ENCODE measurements at regions not wholly inside any gene's neighbourhood (a gene's known extent, or its start where the extent isn't known, plus 50 kb on each side); places are given as distances from the start of the nearest gene placed in this dataset.

DNA sequence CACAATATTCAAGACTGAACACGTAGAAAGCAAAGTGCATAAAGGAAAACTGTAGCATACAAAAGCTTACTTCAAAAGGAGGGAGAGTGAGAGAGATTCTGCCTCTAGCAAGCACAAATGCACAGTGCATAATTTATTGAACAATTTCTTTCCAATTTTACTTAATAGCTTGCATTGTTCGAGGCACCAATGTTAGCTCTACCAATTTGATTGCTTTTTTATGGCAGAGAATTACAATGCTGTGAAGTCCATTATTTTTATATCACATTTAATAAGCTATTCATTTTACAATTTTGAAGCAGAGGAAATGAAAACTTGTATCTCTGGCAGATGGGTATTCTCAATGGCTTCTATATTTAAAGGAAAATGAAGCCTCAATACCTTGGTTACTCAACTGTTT lies 331.7 kb downstream of the GPM6A start:
- Histone ChIP-seq H3K79me2 (ENCODE audit: control insufficient read depth in 1 of 2, insufficient read depth in 2 of 2, low read length in 2 of 2) (no peaks in the 10 kb centered on the region), H3K4me2 (ENCODE audit: insufficient read depth in 1 of 2, low read depth in 2 of 2, low read length in 2 of 2) (no peak overlapping the region), H3K9me3 (ENCODE audit: insufficient read depth in 2 of 2, low read depth in 1 of 2, low read length in 1 of 2) (no peaks in the 10 kb centered on the region; a peak in 1 of 4 replicates), H4K5ac (ENCODE audit: insufficient read length, low read depth, low read length) (no peak overlapping the region), H2BK5ac (ENCODE audit: low read depth, low read length) (no peak overlapping the region), H3K27me3 (replicated peaks in 1 of 4; ENCODE audit: control insufficient read depth in 3 of 4, extremely low read depth in 1 of 4, insufficient read depth in 3 of 4, low read length in 3 of 4) (peaks cover 0 to 1% (median 0%) of the 10 kb centered on the region in 4 experiments; a peak in 1 of 7 replicates), H3K18ac (ENCODE audit: extremely low read depth, low read length) (no peak overlapping the region), H2AFZ (ENCODE audit: low read length) (no peak overlapping the region), H2BK120ac (replicated peaks; ENCODE audit: low read depth, low read length) (no peak overlapping the region), H3K4ac (replicated peaks; ENCODE audit: insufficient read length, low read depth, low read length) (no peak overlapping the region), H2BK20ac (ENCODE audit: low read length) (no peak overlapping the region), H4K8ac (ENCODE audit: extremely low read depth, insufficient read depth, low read length) (no peak overlapping the region), H3K23ac (ENCODE audit: insufficient read length) (no peak overlapping the region), H2AK5ac (ENCODE audit: low read depth, low read length) (no peak overlapping the region), H2BK12ac (ENCODE audit: low read depth, low read length) (no peak overlapping the region), H3K56ac (replicated peaks; ENCODE audit: insufficient read length, low read depth, low read length) (no peak overlapping the region), H3K4me3 (ENCODE audit: extremely low read depth in 1 of 4, insufficient read depth in 2 of 4, low read depth in 3 of 4, low read length in 4 of 4) (no peak overlapping the region), H3K14ac (ENCODE audit: insufficient read length) (no peak overlapping the region), H4K20me1 (replicated peaks in 1 of 2; ENCODE audit: control insufficient read depth in 1 of 2, insufficient read depth in 2 of 2, low read length in 2 of 2) (no peaks in the 10 kb centered on the region), H3K36me3 (ENCODE audit: control insufficient read depth in 2 of 4, insufficient read depth in 4 of 4, low read length in 3 of 4) (no peaks in the 10 kb centered on the region), H3K23me2 (ENCODE audit: low read depth, low read length) (no peaks in the 10 kb centered on the region), H3K27ac (ENCODE audit: low read depth, low read length) (no peak overlapping the region), H3K79me1 (ENCODE audit: low read depth, low read length) (no peaks in the 10 kb centered on the region), H2BK15ac (ENCODE audit: low read length) (no peak overlapping the region), H3K9ac (replicated peaks in 1 of 4; ENCODE audit: extremely low read depth in 1 of 4, low read depth in 3 of 4, low read length in 3 of 4) (no peak overlapping the region), H3K4me1 (replicated peaks in 1 of 4; ENCODE audit: control insufficient read depth in 3 of 4, insufficient read depth in 4 of 4, low read length in 3 of 4) (no peaks in the 10 kb centered on the region), H4K91ac (replicated peaks; ENCODE audit: insufficient read length, low read length) (no peak overlapping the region)
- FAIRE-seq (no peak), DNase-seq (ENCODE audit: low read depth in 1 of 2, low spot score in 2 of 2) (no peak)
- POLR2A ChIA-PET (ENCODE audit: partially characterized antibody) = no interaction called here
- 43% methylated on average over 2 of the region's 2 CpGs; no CpG with 5 or more reads in 1 of the 2 experiments for WGBS, 2 experiments (ENCODE audit: extremely low coverage in 1 of 2, insufficient coverage in 1 of 2, insufficient read length in 1 of 2, insufficient replicate concordance in 2 of 2, low coverage in 1 of 2, low lambda C conversion rate in 2 of 2, missing lambda C conversion rate in 1 of 2)
- CTCF ChIA-PET (ENCODE audit: partially characterized antibody) = interaction anchor here (0.6 kb wide), 1 partner anchor 1177 kb away, joined by 3 read pairs; no protein-coding TSS in a partner anchor
- TF ChIP-seq, protein P1, sequence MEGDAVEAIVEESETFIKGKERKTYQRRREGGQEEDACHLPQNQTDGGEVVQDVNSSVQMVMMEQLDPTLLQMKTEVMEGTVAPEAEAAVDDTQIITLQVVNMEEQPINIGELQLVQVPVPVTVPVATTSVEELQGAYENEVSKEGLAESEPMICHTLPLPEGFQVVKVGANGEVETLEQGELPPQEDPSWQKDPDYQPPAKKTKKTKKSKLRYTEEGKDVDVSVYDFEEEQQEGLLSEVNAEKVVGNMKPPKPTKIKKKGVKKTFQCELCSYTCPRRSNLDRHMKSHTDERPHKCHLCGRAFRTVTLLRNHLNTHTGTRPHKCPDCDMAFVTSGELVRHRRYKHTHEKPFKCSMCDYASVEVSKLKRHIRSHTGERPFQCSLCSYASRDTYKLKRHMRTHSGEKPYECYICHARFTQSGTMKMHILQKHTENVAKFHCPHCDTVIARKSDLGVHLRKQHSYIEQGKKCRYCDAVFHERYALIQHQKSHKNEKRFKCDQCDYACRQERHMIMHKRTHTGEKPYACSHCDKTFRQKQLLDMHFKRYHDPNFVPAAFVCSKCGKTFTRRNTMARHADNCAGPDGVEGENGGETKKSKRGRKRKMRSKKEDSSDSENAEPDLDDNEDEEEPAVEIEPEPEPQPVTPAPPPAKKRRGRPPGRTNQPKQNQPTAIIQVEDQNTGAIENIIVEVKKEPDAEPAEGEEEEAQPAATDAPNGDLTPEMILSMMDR (IDR thresholded peaks at IDR 0.05; ENCODE audit: control extremely low read depth in 1 of 3, insufficient read depth in 1 of 3, low read depth in 1 of 3, low read length in 3 of 3) = no peak
- no peak for TF ChIP-seq EGR1 (IDR thresholded peaks at IDR 0.05; ENCODE audit: borderline replicate concordance, low read depth, low read length)
- TF ChIP-seq JUND (IDR thresholded peaks at IDR 0.05; ENCODE audit: low read length) = no peak
- TF ChIP-seq SAP30 (IDR thresholded peaks at IDR 0.05; ENCODE audit: insufficient read depth, insufficient replicate concordance, low read length) = no peak
- TF ChIP-seq TCF12 (IDR thresholded peaks at IDR 0.05; ENCODE audit: low read depth, low read length) = no peak
- TF ChIP-seq, protein P2, sequence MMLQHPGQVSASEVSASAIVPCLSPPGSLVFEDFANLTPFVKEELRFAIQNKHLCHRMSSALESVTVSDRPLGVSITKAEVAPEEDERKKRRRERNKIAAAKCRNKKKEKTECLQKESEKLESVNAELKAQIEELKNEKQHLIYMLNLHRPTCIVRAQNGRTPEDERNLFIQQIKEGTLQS (IDR thresholded peaks at IDR 0.05; ENCODE audit: insufficient read depth, low read depth, low read length) = no peak
- TF ChIP-seq NRF1 (IDR thresholded peaks at IDR 0.05; ENCODE audit: low read depth, low read length) = no peak
- no peak for TF ChIP-seq TAF7 (optimal IDR thresholded peaks at IDR 0.05; ENCODE audit: borderline replicate concordance, low read depth, low read length)
- TF ChIP-seq FOSL1 (IDR thresholded peaks at IDR 0.05; ENCODE audit: insufficient read depth, low read depth, low read length) = no peak
- no peak for TF ChIP-seq KDM5A (IDR thresholded peaks at IDR 0.05; ENCODE audit: low read length)
- no peak for TF ChIP-seq JUN (IDR thresholded peaks at IDR 0.05; ENCODE audit: low read depth, low read length)
- TF ChIP-seq POU5F1 (IDR thresholded peaks at IDR 0.05; ENCODE audit: low read depth, low read length) = no peak

Data from H1 (cell line).